ENCODE measurements at regions not wholly inside any gene's neighbourhood (a gene's known extent, or its start where the extent isn't known, plus 50 kb on each side); places are given as distances from the start of the nearest gene placed in this dataset.
"Not testable (repeated sequence)": the region's sequence is repeated elsewhere in the genome, so short reads cannot be mapped to it uniquely, and the experiment has no call there.

GRCh38 chr5:1594357-1595106 is 70.8 kb upstream of the LPCAT1 start:
- Histone ChIP-seq H3K36me3 (replicated peaks in 1 of 2; ENCODE audit: control insufficient read depth in 1 of 2, insufficient read depth in 2 of 2, low read length in 2 of 2) (no peaks in the 10 kb centered on the region), H3K9ac (ENCODE audit: insufficient read depth, low read length, poor library complexity, severe bottlenecking) (peak overlapping the region; percentile 59), H3K27ac (ENCODE audit: low read depth in 1 of 2, low read length in 2 of 2) (no peak overlapping the region), H3K4me2 (replicated peaks; ENCODE audit: extremely low read depth, low read length, poor library complexity, severe bottlenecking) (peak overlapping the region; percentile 73), H3K4me3 (replicated peaks in 1 of 3; ENCODE audit: low read depth in 2 of 3, low read length in 3 of 3) (peak overlapping the region; percentile 27 to 71 (median 33)), H3K27me3 (ENCODE audit: control insufficient read depth in 2 of 2, insufficient read depth in 2 of 2, low read length in 2 of 2) (peaks cover 11 to 19% of the 10 kb centered on the region in 2 donors), H4K20me1 (ENCODE audit: insufficient read depth, low read length) (no peaks in the 10 kb centered on the region), H2AFZ (ENCODE audit: insufficient read depth, low read depth, low read length, poor library complexity, severe bottlenecking) (peak overlapping the region; percentile 81), H3K9me3 (replicated peaks in 1 of 2; ENCODE audit: control insufficient read depth in 1 of 2, insufficient read depth in 1 of 2, low read length in 2 of 2) (no peaks in the 10 kb centered on the region), H3K4me1 (ENCODE audit: control insufficient read depth in 1 of 2, insufficient read depth in 2 of 2, low read length in 2 of 2) (peaks cover 12 to 15% of the 10 kb centered on the region in 2 donors), H3K79me2 (ENCODE audit: insufficient read depth, low read length) (no peaks in the 10 kb centered on the region)
- peak; percentile 9 to 22 (median 19) for DNase-seq
- H3K9me3 Mint-ChIP-seq = peaks cover 2 to 17% (median 7%) of the 10 kb centered on the region in 7 donors
- peak overlapping the region; percentile 63 to 85 for H3K4me3 Mint-ChIP-seq
- no peak for TF ChIP-seq CTCF (IDR thresholded peaks at IDR 0.05)
- 10% methylated on average over 76 of the region's 78 CpGs for WGBS (ENCODE audit: insufficient coverage)
- peaks cover 38 to 45% (median 45%) of the 10 kb centered on the region in 3 donors for H3K27me3 Mint-ChIP-seq (ENCODE audit: low read depth in 3 of 3)
- peaks cover 0 to 32% of the 10 kb centered on the region in 2 donors for H3K36me3 Mint-ChIP-seq
- intact Hi-C loops (cut with micrococcal nuclease) = no loop called here
- H3K4me1 Mint-ChIP-seq = peaks cover 17% of the 10 kb centered on the region
- peak overlapping the region in 1 of 7 donors; percentile 46 for H3K27ac Mint-ChIP-seq

- Histone ChIP-seq H3K9me3 (replicated peaks in 1 of 2; ENCODE audit: control insufficient read depth in 1 of 2, insufficient read depth in 1 of 2, low read length in 2 of 2) (no peaks in the 10 kb centered on the region), H3K4me2 (replicated peaks; ENCODE audit: extremely low read depth, low read length, poor library complexity, severe bottlenecking) (peak overlapping the region; percentile 73), H3K27me3 (ENCODE audit: control insufficient read depth in 2 of 2, insufficient read depth in 2 of 2, low read length in 2 of 2) (peaks cover 11 to 19% of the 10 kb centered on the region in 2 donors), H3K9ac (ENCODE audit: insufficient read depth, low read length, poor library complexity, severe bottlenecking) (peak overlapping the region; percentile 59), H3K79me2 (ENCODE audit: insufficient read depth, low read length) (no peaks in the 10 kb centered on the region), H3K4me3 (replicated peaks in 1 of 3; ENCODE audit: low read depth in 2 of 3, low read length in 3 of 3) (peak overlapping the region in 2 of 3 experiments; percentile 13 to 71), H3K4me1 (ENCODE audit: control insufficient read depth in 1 of 2, insufficient read depth in 2 of 2, low read length in 2 of 2) (peaks cover 12 to 15% of the 10 kb centered on the region in 2 donors), H2AFZ (ENCODE audit: insufficient read depth, low read depth, low read length, poor library complexity, severe bottlenecking) (peak overlapping the region; percentile 81), H3K27ac (ENCODE audit: low read depth in 1 of 2, low read length in 2 of 2) (no peak overlapping the region), H3K36me3 (replicated peaks in 1 of 2; ENCODE audit: control insufficient read depth in 1 of 2, insufficient read depth in 2 of 2, low read length in 2 of 2) (no peaks in the 10 kb centered on the region), H4K20me1 (ENCODE audit: insufficient read depth, low read length) (no peaks in the 10 kb centered on the region)
- intact Hi-C loops (cut with micrococcal nuclease) = no loop called here
- H3K9me3 Mint-ChIP-seq = peaks cover under 1 to 14% (median 5%) of the 10 kb centered on the region in 7 donors
- peaks cover 38 to 45% (median 43%) of the 10 kb centered on the region in 3 donors for H3K27me3 Mint-ChIP-seq (ENCODE audit: low read depth in 3 of 3)
- peak overlapping the region; percentile 20 to 84 for H3K4me3 Mint-ChIP-seq
- no peak for DNase-seq
- WGBS (ENCODE audit: insufficient coverage) = 2% methylated on average over 31 of the region's 32 CpGs
- peak overlapping the region in 2 of 7 donors; percentile 12 to 38 for H3K27ac Mint-ChIP-seq
- no peak for TF ChIP-seq CTCF (IDR thresholded peaks at IDR 0.05)
- H3K4me1 Mint-ChIP-seq = peaks cover 12% of the 10 kb centered on the region
- peaks cover 0 to 26% of the 10 kb centered on the region in 2 donors for H3K36me3 Mint-ChIP-seq
Measured at GRCh38 chr5:1593903-1594356, 70.2 kb upstream of the LPCAT1 start.

GRCh38 chr5:1588071-1588694 is 64.4 kb upstream of the LPCAT1 start:
- not testable (repeated sequence) for H3K4me2 ChIP-seq (replicated peaks; ENCODE audit: extremely low read depth, low read length, poor library complexity, severe bottlenecking); H3K36me3 ChIP-seq (replicated peaks in 1 of 2; ENCODE audit: control insufficient read depth in 1 of 2, insufficient read depth in 2 of 2, low read length in 2 of 2); H3K4me1 ChIP-seq (ENCODE audit: control insufficient read depth in 1 of 2, insufficient read depth in 2 of 2, low read length in 2 of 2); H3K27me3 ChIP-seq (ENCODE audit: control insufficient read depth in 2 of 2, insufficient read depth in 2 of 2, low read length in 2 of 2); H2AFZ ChIP-seq (ENCODE audit: insufficient read depth, low read depth, low read length, poor library complexity, severe bottlenecking); H3K79me2 ChIP-seq (ENCODE audit: insufficient read depth, low read length); DNase-seq; H3K4me3 ChIP-seq (replicated peaks in 1 of 3; ENCODE audit: low read depth in 2 of 3, low read length in 3 of 3); H3K9ac ChIP-seq (ENCODE audit: insufficient read depth, low read length, poor library complexity, severe bottlenecking); H3K27ac ChIP-seq (ENCODE audit: low read depth in 1 of 2, low read length in 2 of 2); H3K27me3 Mint-ChIP-seq (ENCODE audit: low read depth in 3 of 3); H3K4me1 Mint-ChIP-seq; H3K4me3 Mint-ChIP-seq; H4K20me1 ChIP-seq (ENCODE audit: insufficient read depth, low read length)
- H3K9me3 ChIP-seq (replicated peaks in 1 of 2; ENCODE audit: control insufficient read depth in 1 of 2, insufficient read depth in 1 of 2, low read length in 2 of 2) = peaks cover 5 to 10% of the 10 kb centered on the region in 2 donors
- H3K36me3 Mint-ChIP-seq = peaks cover 5 to 36% of the 10 kb centered on the region in 2 donors
- intact Hi-C loops (cut with micrococcal nuclease) = loop anchor here in 1 of 2 donors (10.0 kb wide), 1 partner anchor 1343 kb away; no protein-coding TSS in a partner anchor
- peaks cover 9 to 16% (median 12%) of the 10 kb centered on the region in 7 donors for H3K9me3 Mint-ChIP-seq
- peak overlapping the region in 1 of 7 donors; percentile 20 for H3K27ac Mint-ChIP-seq
- 86% methylated on average over 4 of the region's 17 CpGs for WGBS (ENCODE audit: insufficient coverage)

All from CD14-positive monocyte (primary cell).